ENCODE measurements at regions not wholly inside any gene's neighbourhood (a gene's known extent, or its start where the extent isn't known, plus 50 kb on each side); places are given as distances from the start of the nearest gene placed in this dataset.

DNA sequence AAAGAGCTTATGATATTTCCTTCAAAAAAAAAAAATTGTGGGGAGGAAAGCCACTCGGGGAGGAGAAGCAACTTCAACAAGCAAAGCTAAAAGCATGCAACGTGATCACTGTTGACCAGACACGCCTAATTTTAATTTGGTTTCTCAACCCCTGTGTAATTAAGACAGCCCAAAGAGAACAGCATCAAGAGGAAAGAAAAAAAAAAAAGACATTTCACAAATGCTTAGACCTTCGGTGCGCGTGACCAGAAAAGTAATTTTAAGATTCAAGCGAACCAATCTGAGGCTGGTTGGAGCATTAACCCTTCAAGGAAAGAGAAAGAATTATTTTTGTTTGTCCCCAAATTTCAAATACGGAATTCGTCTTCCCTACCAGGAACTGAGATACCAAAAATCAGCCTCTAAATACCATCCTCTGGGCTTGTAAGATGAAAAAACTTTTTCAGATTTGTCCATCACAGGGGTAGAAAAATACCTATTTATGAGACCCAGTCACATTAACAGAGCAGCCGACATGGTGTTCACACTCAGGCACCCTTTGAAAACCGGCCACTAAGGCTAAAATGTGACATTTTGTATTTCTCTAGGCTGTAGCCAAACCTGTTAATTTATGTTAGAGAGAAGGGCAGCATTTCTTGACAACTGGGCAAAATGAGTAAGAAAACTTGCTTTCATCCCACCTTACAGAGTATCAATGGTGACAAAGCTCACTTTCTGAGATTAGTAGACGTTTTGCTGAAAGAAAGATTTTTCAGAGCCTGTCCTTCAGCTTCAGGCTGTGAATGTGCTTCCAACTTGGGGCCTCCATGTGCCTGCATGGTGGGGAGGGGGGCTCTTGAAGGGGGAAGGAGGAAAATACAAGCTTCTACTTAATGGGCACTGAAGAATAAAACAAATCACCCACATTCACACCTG lies 179.9 kb upstream of the KLF14 start:
- Histone ChIP-seq H3K27ac (ENCODE audit: low read length) (peak overlapping the region; percentile 95), H3K79me2 (ENCODE audit: insufficient read depth, low read length) (peaks cover 94% of the 10 kb centered on the region), H3K9me3 (ENCODE audit: insufficient read depth, low read length, severe bottlenecking) (no peaks in the 10 kb centered on the region), H3K36me3 (ENCODE audit: insufficient read depth, low read length) (peaks cover 44% of the 10 kb centered on the region), H3K4me3 (ENCODE audit: low read depth in 1 of 2, low read length in 2 of 2) (peak overlapping the region; percentile 3 to 70; a peak in 3 of 4 replicates), H3K4me1 (ENCODE audit: insufficient read depth, low read length) (peaks cover 71% of the 10 kb centered on the region), H3K9ac (ENCODE audit: low read depth, low read length) (peak overlapping the region; percentile 65), H2AFZ (ENCODE audit: low read depth, low read length) (peak overlapping the region; percentile 42), H3K4me2 (ENCODE audit: insufficient read depth, low read length) (peak overlapping the region; percentile 83), H4K20me1 (ENCODE audit: insufficient read depth, low read length) (peaks cover 57% of the 10 kb centered on the region; the same call in 1 of the 2 replicates), H3K27me3 (ENCODE audit: insufficient read depth, low read length, poor library complexity) (no peaks in the 10 kb centered on the region)
- TF ChIP-seq, protein P1, sequence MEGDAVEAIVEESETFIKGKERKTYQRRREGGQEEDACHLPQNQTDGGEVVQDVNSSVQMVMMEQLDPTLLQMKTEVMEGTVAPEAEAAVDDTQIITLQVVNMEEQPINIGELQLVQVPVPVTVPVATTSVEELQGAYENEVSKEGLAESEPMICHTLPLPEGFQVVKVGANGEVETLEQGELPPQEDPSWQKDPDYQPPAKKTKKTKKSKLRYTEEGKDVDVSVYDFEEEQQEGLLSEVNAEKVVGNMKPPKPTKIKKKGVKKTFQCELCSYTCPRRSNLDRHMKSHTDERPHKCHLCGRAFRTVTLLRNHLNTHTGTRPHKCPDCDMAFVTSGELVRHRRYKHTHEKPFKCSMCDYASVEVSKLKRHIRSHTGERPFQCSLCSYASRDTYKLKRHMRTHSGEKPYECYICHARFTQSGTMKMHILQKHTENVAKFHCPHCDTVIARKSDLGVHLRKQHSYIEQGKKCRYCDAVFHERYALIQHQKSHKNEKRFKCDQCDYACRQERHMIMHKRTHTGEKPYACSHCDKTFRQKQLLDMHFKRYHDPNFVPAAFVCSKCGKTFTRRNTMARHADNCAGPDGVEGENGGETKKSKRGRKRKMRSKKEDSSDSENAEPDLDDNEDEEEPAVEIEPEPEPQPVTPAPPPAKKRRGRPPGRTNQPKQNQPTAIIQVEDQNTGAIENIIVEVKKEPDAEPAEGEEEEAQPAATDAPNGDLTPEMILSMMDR (IDR thresholded peaks at IDR 0.05; ENCODE audit: borderline replicate concordance, extremely low read depth, low read length, poor library complexity, severe bottlenecking), result no peak
- no peak for TF ChIP-seq EZH2 (IDR thresholded peaks at IDR 0.05; ENCODE audit: borderline replicate concordance, low read depth, low read length, severe bottlenecking)
- DNase-seq (no peak), ATAC-seq (ENCODE audit: insufficient read depth, low read depth) (no peak)

DNA sequence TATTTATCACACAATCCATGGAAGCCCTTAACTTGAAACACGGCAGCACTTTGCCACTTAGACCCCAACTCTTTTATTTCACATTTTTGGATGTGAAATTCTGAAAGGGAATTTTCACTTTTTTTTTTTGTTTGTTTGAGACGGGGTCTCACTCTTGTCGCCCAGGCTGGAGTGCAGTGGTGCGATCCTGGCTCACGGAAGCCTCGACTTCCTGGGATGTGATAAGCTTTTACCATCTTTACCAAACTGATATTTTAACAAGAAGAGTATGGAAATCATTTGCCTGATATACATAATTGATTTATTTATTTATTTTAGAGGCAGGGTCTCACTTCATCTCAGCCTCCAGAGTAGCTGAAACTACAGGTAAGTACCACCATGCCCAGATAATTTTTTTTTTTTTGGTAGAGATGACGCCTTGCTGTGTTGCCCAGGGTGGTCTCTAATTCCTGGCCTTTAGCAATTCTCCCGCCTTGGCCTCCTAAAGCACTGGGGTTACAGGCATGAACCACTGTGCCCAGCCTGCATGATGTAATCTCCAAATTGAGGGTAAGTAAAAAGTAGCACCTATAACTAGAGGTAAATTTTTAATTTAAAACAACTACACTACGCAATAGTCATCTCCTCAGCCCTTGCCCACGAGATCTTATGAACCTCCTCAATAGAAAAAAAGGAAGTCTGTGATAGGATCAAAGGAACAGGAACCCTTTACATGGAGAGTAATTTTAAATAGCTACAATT lies 180.7 kb upstream of the KLF14 start:
- Histone ChIP-seq H3K4me3 (ENCODE audit: low read depth in 1 of 2, low read length in 2 of 2) (peak overlapping the region in 1 of 2 experiments; percentile 70; a peak in 2 of 4 replicates), H3K27ac (ENCODE audit: low read length) (peak overlapping the region; percentile 95), H2AFZ (ENCODE audit: low read depth, low read length) (no peak overlapping the region), H3K9ac (ENCODE audit: low read depth, low read length) (peak overlapping the region; percentile 65), H3K4me2 (ENCODE audit: insufficient read depth, low read length) (peak overlapping the region; percentile 83), H3K36me3 (ENCODE audit: insufficient read depth, low read length) (peaks cover 44% of the 10 kb centered on the region), H4K20me1 (ENCODE audit: insufficient read depth, low read length) (peaks cover 57% of the 10 kb centered on the region; the same call in 1 of the 2 replicates), H3K27me3 (ENCODE audit: insufficient read depth, low read length, poor library complexity) (no peaks in the 10 kb centered on the region), H3K79me2 (ENCODE audit: insufficient read depth, low read length) (peaks cover 94% of the 10 kb centered on the region), H3K4me1 (ENCODE audit: insufficient read depth, low read length) (peaks cover 78% of the 10 kb centered on the region), H3K9me3 (ENCODE audit: insufficient read depth, low read length, severe bottlenecking) (no peaks in the 10 kb centered on the region)
- DNase-seq (no peak), ATAC-seq (ENCODE audit: insufficient read depth, low read depth) (no peak)
- TF ChIP-seq EZH2 (IDR thresholded peaks at IDR 0.05; ENCODE audit: borderline replicate concordance, low read depth, low read length, severe bottlenecking), result no peak
- TF ChIP-seq, protein P1 (IDR thresholded peaks at IDR 0.05; ENCODE audit: borderline replicate concordance, extremely low read depth, low read length, poor library complexity, severe bottlenecking), result no peak

DNA sequence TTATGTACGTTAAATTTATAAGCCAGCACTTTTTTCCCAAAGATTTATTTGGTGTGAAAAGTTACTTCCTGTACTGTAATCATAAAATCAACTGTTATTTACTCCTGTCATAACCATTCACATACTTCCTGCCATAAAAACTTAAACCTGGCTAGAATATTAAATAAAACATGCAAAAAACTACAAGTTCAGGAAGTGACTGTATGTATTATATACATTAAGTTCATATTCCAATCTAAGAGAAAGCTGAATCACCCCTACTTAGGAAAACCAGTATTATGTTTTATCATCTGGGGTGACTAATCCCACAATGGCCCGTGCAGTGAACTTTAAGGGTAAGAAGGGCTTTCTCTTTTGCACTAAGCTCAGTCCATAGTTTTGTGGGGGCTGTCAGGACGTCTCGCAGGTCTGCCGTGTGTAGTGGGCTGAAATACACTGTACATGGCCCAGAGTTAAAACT lies 183.7 kb upstream of the KLF14 start:
- peaks cover 62% of the 10 kb centered on the region for H3K4me1 ChIP-seq (ENCODE audit: insufficient read depth, low read length)
- no peaks in the 10 kb centered on the region for H3K9me3 ChIP-seq (ENCODE audit: insufficient read depth, low read length, severe bottlenecking)
- H3K4me3 ChIP-seq (ENCODE audit: low read depth in 1 of 2, low read length in 2 of 2), result no peak overlapping the region
- H3K79me2 ChIP-seq (ENCODE audit: insufficient read depth, low read length), result peaks cover 94% of the 10 kb centered on the region
- TF ChIP-seq EZH2 (IDR thresholded peaks at IDR 0.05; ENCODE audit: borderline replicate concordance, low read depth, low read length, severe bottlenecking), result no peak
- TF ChIP-seq, protein P1 (IDR thresholded peaks at IDR 0.05; ENCODE audit: borderline replicate concordance, extremely low read depth, low read length, poor library complexity, severe bottlenecking), result no peak
- H3K27me3 ChIP-seq (ENCODE audit: insufficient read depth, low read length, poor library complexity), result no peaks in the 10 kb centered on the region
- DNase-seq (no peak), ATAC-seq (ENCODE audit: insufficient read depth, low read depth) (no peak)
- H3K36me3 ChIP-seq (ENCODE audit: insufficient read depth, low read length), result peaks cover 50% of the 10 kb centered on the region
- no peak overlapping the region for H3K4me2 ChIP-seq (ENCODE audit: insufficient read depth, low read length)
- peak overlapping the region; percentile 52 for H3K27ac ChIP-seq (ENCODE audit: low read length)
- H3K9ac ChIP-seq (ENCODE audit: low read depth, low read length), result no peak overlapping the region
- H2AFZ ChIP-seq (ENCODE audit: low read depth, low read length), result no peak overlapping the region
- peaks cover 57% of the 10 kb centered on the region; the same call in 1 of the 2 replicates for H4K20me1 ChIP-seq (ENCODE audit: insufficient read depth, low read length)
